ENCODE measurements at regions not wholly inside any gene's neighbourhood (a gene's known extent, or its start where the extent isn't known, plus 50 kb on each side); places are given as distances from the start of the nearest gene placed in this dataset.

- TF ChIP-seq CTCF (IDR thresholded peaks at IDR 0.05), result no peak
- no peak for DNase-seq (ENCODE audit: low spot score)
- Histone ChIP-seq H3K27ac (no peak overlapping the region), H3K4me3 (no peak overlapping the region)
Observed at GRCh38 chr12:107164392-107164791, 71.0 kb upstream of the CRY1 start.

GRCh38 chr12:107165581-107165980 lies 72.2 kb upstream of the CRY1 start:
- H3K4me3 ChIP-seq, result no peak overlapping the region
- TF ChIP-seq CTCF (IDR thresholded peaks at IDR 0.05), result no peak
- no peak overlapping the region for H3K27ac ChIP-seq
- DNase-seq (ENCODE audit: low spot score), result no peak

GRCh38 chr12:107167756-107168155 lies 74.4 kb upstream of the CRY1 start:
- no peak for TF ChIP-seq CTCF (IDR thresholded peaks at IDR 0.05)
- no peak for DNase-seq (ENCODE audit: low spot score)
- Histone ChIP-seq H3K4me3 (no peak overlapping the region), H3K27ac (no peak overlapping the region)

- no peak overlapping the region for H3K27ac ChIP-seq
- no peak for TF ChIP-seq CTCF (IDR thresholded peaks at IDR 0.05)
- H3K4me3 ChIP-seq, result no peak overlapping the region
- no peak for DNase-seq (ENCODE audit: low spot score)
Observed at GRCh38 chr12:107169200-107169599, 75.9 kb upstream of the CRY1 start.

GRCh38 chr12:107178776-107179175 lies 85.4 kb upstream of the CRY1 start:
- TF ChIP-seq CTCF (IDR thresholded peaks at IDR 0.05), result no peak
- no peak for DNase-seq (ENCODE audit: low spot score)
- Histone ChIP-seq H3K4me3 (no peak overlapping the region), H3K27ac (no peak overlapping the region)

- no peak for TF ChIP-seq CTCF (IDR thresholded peaks at IDR 0.05)
Observed at GRCh38 chr12:107179871-107180270, 86.5 kb upstream of the CRY1 start.

GRCh38 chr12:107180272-107180671 lies 86.9 kb upstream of the CRY1 start:
- no peak overlapping the region for H3K27ac ChIP-seq
- TF ChIP-seq CTCF (IDR thresholded peaks at IDR 0.05), result no peak
- no peak for DNase-seq (ENCODE audit: low spot score)
- no peak overlapping the region for H3K4me3 ChIP-seq

More at GRCh38 chr12:107179871-107180270, 86.5 kb upstream of the CRY1 start:
- no peak overlapping the region for H3K27ac ChIP-seq
- H3K4me3 ChIP-seq, result no peak overlapping the region
- DNase-seq (ENCODE audit: low spot score), result no peak
